ENCODE measurements at regions not wholly inside any gene's neighbourhood (a gene's known extent, or its start where the extent isn't known, plus 50 kb on each side); places are given as distances from the start of the nearest gene placed in this dataset.

DNA sequence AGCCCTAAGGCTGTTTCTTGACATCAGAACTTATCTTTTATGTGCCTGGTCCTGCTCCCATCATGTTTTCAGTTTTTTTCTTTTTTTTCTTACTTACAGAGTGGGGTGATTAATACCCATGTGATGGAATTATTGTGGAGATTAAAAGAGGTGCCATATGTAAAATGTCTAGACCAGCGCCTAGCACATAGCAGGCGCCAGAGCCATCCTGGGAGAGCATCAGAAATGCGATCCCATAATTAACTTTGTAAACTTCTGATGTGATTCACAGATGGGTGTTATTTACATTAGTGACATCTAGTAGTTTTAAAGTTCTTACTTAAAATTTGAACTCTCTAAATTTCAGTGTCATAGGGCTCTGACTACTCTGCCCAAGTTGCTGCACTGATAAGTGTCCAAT lies 66.2 kb upstream of the PGRMC2 start:
- TF ChIP-seq ZNF274 (IDR thresholded peaks at IDR 0.05; ENCODE audit: low read depth, low read length): no peak
- no peak for TF ChIP-seq YY1 (IDR thresholded peaks at IDR 0.05; ENCODE audit: insufficient read depth, insufficient read length)

Measured in NT2/D1 (cell line).